Activated CD4-positive, alpha-beta T cell treated with anti-CD3 and anti-CD28 coated beads, Interleukin-2, amount 50 U/mL, for 16 hours (primary cell): ENCODE measurements at regions not wholly inside any gene's neighbourhood (a gene's known extent, or its start where the extent isn't known, plus 50 kb on each side); places are given as distances from the start of the nearest gene placed in this dataset.
"Not testable (repeated sequence)": the region's sequence is repeated elsewhere in the genome, so short reads cannot be mapped to it uniquely, and the experiment has no call there.

Experiments used
- DNase-seq: peaks from one replicate; pipeline ENCODE4 v3.0.0-alpha.2; 2020

DNA sequence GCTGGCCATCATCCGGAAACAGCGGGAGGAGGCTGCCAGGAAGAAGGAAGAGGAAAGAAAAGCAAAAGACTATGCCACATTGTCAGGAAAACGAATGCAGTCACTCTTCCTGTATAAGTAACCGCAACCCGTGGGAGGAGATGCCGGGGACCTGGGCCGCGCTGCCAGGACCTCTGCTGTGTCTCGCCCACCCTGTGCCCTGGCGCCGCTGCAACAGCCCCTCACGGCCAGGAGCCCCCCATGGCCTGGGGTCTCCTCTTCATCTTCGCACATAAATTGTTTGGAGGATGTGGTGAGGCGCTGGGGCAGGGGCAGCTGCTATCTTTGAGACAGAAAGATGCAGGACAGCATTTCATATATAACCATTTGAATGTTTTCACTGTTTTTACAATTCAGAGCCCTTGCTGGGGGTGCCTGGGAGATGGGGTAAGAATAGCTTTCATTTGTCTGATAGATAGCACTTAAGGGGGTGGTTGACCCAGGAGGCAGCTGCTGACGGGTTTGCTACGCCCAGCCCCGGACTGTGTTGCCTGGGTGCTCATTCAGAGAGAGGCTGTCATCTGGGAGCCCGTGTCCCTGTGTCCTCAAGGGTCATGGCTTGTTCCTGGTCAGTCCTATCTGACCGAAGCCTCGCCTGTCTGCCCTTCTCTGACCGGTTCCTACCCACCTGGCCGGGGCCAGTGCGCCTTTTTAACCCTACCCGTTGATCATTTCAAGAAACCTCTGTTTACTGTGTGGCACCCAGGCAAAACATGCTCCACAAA lies 1067.7 kb upstream of the COX7C start:
- no peak for DNase-seq

DNA sequence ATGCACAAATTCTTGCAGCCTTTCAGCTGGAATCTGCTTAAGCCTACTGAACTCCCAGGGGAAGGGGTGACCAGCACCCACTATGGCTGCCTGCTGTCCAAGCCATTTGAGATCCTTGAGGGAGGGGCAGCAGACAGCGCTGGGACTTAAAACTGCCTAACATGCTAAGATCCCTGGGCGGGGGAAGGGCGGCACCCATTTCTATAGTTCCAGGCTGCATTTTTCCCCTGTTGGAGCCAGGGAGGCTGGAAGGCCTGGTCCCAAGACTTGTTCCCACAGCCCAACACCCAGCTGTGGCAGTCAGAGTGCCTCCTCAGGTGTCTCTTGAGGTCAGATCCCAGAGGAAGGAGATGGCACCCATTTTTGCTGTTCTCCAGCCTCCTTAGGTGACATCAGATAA lies 1061.3 kb upstream of the COX7C start:
- DNase-seq: no peak

DNA sequence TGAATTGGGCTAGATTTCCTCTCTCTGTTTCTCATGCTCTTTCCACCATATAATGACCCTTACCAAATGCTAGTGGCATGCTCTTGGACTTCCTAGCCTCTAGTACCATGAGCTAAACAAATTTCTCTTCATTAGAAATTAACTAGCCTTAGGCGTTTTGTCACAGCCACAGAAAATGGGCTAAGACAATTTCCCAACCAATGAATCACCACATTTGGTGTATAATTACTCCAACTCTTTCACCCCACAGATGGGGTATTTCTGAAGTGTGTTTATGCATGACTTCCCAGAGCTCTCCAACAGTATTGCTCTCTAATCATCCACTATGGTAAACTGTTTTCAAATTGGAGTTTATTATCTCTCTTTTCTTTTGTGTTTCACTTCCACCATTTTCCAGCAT lies 1041.1 kb upstream of the COX7C start:
- DNase-seq: no peak

- DNase-seq: not testable (repeated sequence)
These were observed 1029.9 kb upstream of the COX7C start for GRCh38 chr5:85587806-85588205.

- DNase-seq: not testable (repeated sequence)
These were observed 1029.5 kb upstream of the COX7C start for GRCh38 chr5:85588268-85588667.

DNA sequence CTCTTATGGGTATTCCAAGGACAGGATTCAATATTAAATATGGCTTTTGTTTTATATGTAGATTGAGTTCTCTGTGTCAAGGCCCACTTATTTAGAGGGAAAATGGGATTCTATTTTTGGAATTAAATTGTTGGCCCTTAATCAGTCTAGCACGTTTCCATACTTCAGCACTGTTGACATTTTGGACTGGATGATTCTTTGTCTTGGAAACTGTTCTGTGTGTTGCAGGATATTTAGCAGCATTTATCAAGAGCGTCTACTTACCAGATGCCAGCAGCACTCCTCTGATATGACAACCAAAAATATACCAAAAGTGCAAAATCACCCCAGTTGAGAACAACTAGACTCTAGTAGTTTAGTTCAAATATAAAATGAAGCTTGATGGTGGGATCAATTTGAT lies 1027.0 kb upstream of the COX7C start:
- DNase-seq: no peak

GRCh38 chr5:85591311-85591710 lies 1026.4 kb upstream of the COX7C start:
- DNase-seq: no peak

DNA sequence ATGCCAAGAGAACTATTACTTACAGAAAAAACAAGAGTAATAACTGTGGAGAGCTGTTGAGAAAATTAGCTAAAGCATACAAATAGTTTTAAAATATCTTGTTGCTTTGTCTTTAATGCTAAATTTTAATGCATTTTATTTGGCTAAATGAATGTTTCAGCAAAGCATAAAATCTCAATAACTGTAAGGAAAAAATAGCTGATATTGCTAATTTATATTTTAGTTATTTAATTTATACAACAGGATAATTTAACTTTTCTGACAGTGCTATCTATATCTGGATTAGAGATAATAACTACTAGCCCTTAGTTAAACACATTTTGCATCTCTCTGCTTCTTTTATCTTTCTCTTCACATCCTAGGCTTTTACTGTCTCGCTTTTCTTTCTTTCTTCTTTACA lies 1014.9 kb upstream of the COX7C start:
- DNase-seq: no peak

- no peak for DNase-seq
These were observed 1013.4 kb upstream of the COX7C start for GRCh38 chr5:85604378-85604777.

DNA sequence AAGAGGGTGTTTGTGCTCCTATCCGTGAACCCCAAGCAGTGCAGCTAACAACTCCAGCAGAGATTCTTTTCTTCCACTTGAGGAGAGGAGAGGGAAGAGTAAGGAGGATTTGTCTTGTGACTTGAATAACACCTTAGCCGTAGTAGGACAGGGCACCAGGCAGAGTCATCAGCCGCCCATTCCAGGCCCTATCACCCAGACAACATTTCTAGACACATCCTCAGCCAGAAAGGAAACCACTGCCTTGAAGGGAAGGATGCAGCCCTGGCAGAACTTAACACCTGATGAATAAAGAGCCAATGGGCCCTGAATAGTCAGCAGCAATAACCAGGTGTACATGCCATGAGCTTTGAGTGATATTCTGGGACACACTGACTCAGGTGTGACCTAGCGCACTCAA lies 1013.0 kb upstream of the COX7C start:
- no peak for DNase-seq

- no peak for DNase-seq
These were observed 1012.4 kb upstream of the COX7C start for GRCh38 chr5:85605381-85605780.

DNA sequence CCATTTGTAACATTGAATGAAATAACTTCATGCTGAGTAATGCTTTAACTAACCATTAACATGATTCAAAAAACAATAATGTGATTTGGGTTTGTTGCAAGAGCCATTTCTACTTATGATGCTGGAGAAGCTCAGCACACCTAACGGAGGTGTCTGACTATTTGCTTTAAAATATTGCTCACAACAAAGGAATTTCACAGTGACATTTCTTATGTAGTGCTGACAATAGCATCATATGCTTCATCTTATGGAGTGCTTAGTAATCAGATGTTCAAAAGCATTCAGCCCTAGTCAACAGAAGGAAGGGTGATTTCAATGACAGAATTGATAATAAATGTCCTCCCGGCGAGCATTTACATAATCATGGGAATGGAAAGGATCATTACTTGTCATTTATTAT lies 1003.3 kb upstream of the COX7C start:
- DNase-seq: no peak

DNA sequence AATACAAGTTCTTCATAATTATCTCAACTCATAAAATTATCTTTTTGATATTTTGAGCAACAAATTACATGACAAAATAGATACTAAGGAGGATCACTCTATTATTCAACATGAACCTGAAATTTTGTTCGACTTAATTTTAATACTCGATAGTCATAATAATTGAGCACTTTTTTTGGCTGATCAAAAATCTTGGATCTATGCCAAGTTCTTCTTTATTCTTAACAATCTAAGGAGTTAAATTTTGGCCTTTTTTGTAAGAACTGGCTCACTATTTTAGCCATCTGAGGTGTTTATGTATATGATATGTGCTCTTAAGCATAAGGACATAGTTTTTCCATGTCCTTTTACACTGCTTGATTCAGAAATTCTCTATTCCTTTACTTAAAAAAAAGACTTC lies 996.1 kb upstream of the COX7C start:
- no peak for DNase-seq

GRCh38 chr5:85628153-85628552 lies 989.6 kb upstream of the COX7C start:
- no peak for DNase-seq

- not testable (repeated sequence) for DNase-seq
These were observed 979.1 kb upstream of the COX7C start for GRCh38 chr5:85638495-85639125.

DNA sequence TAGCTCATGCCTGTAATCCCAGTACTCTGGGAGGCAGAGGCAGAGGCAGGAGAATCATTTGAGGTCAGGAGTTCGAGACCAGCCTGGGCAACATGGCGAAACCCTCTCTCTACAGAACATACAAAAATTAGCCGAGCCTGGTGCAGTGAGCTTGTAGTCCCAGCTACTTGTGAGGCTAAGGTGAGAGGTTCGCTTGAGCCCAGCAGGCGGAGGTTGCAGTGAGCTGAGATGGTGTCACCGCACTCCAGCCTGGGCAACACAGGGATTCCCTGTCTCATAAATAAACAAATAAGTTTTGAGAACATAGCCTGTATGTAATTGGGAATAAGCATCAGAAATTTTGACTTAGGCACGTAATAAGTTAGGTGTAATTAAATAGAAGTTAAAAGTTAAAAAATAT lies 971.7 kb upstream of the COX7C start:
- no peak for DNase-seq

- no peak for DNase-seq
These were observed 971.1 kb upstream of the COX7C start for GRCh38 chr5:85646641-85647040.

- DNase-seq: no peak
These were observed 970.2 kb upstream of the COX7C start for GRCh38 chr5:85647349-85648127.

DNA sequence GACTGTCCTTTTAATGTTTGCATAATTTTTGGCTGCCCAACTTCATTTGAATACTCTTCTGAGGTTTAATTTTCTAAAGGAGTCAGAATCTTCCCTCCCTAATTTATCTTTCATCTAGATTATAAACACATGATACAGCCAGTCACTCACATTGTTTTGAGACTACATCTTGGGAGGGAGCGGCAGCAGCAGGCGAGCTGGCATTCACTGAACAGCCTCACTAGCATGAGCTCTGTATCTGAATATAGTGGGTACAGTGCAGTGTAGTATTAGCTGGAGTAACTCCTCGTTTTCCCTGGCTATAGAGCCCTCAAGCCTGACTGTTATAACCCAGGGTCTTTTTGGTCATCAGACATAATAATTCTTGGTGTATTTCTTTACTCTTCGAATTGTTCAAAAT lies 969.2 kb upstream of the COX7C start:
- no peak for DNase-seq

DNA sequence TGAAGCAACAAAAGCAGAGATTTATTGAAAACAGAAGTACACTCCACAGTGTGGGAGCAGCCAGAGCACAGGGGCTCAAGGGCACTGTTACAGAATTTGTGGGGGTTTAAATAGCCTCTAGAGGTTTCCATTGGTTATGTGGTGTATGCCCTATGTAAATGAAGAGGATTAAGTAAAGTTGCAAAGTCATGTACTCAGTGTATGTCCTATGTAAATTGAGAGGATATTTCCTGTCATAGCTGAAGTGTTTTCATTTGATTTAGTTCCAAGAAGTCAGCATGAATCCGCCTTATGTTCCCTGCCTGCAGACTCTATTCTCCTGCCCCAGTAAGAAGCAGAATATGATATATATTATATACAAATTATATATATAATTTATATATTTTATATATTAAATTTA lies 966.0 kb upstream of the COX7C start:
- DNase-seq: no peak

- not testable (repeated sequence) for DNase-seq
These were observed 963.6 kb upstream of the COX7C start for GRCh38 chr5:85654144-85654543.

DNA sequence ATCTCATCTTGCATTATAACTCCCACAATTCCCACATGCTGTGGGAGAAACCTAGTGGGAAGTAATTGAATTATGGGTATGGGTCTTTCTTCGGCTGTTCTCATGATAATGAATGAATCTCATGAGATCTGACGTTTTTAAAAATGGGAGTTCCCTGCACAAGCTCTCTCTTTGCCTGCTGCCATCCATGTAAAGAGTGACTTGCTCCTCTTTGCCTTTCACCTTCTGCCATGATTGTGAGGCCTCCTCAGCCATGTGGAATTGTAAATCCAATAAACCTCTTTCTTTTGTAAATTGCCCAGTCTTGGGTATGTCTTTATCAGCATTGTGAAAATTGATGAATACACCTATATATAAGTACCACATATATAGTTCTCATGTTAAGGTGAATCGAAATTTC lies 961.7 kb upstream of the COX7C start:
- DNase-seq: no peak

DNA sequence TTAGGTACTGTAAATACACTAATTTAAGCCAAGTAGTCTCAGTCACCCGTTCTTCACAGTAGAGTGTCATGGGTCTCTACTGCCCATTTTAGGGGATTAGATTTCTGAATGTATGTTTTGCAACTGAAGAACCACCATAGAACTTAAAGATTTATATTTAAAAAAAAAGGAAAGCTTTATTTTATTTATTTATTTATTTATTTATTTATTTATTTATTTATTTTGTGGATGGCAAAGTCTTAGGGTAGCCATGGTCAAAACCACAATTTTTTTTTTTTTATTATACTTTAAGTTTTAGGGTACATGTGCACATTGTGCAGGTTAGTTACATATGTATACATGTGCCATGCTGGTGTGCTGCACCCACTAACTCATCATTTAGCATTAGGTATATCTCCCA lies 960.4 kb upstream of the COX7C start:
- not testable (repeated sequence) for DNase-seq
